Activated CD8-positive, alpha-beta memory T cell treated with anti-CD3 and anti-CD28 coated beads for 24 hours (primary cell): ENCODE measurements at regions not wholly inside any gene's neighbourhood (a gene's known extent, or its start where the extent isn't known, plus 50 kb on each side); places are given as distances from the start of the nearest gene placed in this dataset.

Experiments
- DNase-seq: peaks from one replicate; pipeline ENCODE4 v3.0.0-alpha.2; 2020

GRCh38 chr22:34943830-34944229 lies 122.1 kb upstream of the ISX start:
- no peak for DNase-seq

GRCh38 chr22:34946339-34946985 lies 119.5 kb upstream of the ISX start:
- no peak for DNase-seq

DNA sequence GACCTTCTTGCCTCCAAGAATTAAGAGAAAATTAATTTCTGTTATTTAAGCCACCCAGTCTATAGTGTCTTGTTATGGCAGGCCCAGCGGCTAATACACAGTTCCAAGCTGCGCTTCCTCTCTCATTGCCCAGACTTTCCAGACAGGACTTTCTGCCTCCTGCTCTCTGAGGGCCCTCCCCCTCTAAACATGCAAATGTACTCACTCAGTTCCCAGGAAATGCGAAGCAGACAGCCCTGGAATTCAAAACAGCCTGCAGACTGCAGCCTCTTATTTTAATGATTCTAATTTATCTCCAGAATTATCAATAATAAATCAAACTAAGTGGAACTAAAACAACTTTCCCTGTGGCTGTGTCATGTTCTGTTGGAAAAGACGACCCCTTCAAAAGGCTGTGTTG lies 115.5 kb upstream of the ISX start:
- DNase-seq, result no peak

- no peak for DNase-seq
These were observed 114.7 kb upstream of the ISX start for GRCh38 chr22:34951212-34951611.

DNA sequence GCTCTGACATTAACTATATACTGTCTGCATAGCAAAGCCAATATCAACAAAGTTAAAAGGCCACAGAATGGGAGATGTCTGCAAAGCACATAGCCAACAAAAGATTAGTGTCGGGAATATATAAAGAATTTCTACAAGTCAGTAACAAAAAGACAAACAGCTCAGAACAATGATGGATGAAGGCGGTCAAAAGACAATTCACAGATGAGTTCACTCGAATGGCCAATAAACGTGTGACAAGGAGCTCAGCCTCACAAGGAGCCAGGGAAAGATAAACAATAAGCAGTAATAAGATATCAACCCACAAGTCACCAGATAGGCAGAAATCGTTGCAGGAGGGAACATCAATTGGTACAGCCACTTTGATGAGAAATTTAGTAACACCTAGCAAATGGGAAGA lies 106.0 kb upstream of the ISX start:
- DNase-seq, result no peak

DNA sequence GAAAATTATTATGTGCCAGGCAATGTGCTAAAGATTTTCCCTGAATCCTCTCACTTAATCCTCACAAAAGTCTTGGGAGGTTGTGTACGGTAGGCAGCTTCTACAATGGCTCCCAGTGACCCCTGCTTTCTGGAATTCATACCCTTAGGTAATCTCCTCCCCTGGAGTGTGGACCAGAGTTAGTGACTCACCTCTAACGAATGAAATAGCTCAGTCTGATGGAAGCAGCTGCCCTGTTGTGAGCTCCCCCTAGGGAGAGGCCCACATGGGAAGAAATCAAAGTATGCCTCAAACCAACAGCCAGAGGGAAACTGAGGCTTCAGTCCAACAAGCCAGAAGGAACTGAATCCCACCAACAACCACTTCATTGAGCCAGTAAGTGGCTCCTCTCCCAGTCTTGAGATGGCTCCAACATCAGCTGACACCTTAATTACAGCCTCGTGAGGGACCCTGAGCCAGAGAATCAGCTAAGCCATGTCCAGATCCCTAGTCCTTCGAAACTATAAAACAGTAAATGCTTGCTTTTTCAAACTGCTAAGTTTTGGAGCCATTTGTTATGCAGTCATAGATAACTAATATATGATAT lies 98.9 kb upstream of the ISX start:
- no peak for DNase-seq

- no peak for DNase-seq
These were observed 96.8 kb upstream of the ISX start for GRCh38 chr22:34969001-34969790.

- no peak for DNase-seq
These were observed 94.5 kb upstream of the ISX start for GRCh38 chr22:34971456-34971855.

DNA sequence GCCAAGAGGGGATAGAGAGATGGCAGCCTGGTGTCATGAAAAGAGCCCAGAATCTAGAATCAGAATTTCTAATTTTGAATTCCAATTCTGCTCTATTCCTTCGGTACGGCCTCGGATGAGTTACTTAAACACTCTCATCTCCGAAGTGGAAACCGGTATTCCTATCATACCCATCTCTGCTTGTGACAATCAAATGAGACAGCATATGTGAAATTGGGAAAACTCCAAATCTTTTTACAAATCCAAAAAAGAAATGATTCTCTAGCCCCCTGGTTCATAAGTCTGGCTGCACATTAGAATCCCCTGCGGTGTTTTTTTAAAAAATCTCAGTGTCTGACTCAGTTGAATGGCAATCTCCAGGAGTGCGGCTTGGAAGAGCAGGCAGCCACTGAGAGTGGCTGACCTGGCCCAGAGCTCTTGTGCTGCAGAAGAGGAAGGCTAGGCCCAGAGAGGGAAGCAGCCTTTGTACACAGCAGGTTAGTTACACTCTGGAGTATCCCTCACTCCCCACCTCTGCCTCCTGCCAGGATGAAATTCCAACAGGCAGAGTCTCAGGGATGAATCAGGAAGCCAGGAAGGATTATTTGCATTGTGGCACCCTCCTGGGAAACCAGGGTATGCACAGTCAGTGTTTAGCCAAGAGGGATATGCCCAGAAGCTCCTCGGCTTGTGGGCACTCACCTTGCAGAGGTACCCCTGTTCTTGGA lies 93.6 kb upstream of the ISX start:
- no peak for DNase-seq

- no peak for DNase-seq
These were observed 92.9 kb upstream of the ISX start for GRCh38 chr22:34973016-34973415.

GRCh38 chr22:34973926-34974325 lies 92.0 kb upstream of the ISX start:
- DNase-seq, result no peak

- DNase-seq, result no peak
These were observed 90.2 kb upstream of the ISX start for GRCh38 chr22:34975721-34976120.

DNA sequence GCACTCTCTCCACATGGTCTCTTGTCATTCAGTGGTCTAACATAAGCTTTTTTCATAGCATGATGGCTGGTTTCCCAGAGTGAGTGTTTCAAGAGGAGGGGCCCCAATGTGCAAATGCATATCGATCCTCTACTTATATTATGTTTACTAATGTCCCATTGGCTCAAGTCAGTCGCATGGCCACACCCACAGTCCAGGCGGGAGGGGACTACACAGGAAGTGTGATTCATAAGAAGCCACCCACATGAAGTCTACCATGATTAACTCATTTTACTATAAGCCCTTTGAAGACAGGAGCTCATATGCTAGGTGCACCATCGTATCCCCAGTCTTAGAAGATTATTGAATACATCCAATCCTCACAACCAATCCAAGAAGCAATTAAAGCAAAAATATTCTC lies 89.5 kb upstream of the ISX start:
- no peak for DNase-seq

DNA sequence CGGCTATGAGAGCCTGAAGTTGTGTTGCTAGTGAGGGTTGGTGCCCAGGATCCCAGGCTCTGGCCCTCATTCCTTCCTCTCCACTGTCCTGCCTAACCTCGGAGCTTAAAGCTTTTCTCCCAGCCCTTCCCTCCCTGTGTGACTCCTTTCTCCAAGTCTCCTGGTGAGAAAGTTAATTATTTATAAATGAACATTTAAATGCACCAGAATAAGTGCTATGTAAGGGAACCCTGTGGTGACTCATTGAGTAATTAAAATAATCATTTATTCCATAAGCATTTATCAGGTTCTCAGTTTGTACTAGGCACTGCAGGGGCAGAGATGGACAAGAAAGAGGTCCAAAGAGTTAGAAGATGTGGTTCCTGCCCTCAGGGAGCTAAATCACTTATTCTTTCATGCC lies 89.1 kb upstream of the ISX start:
- no peak for DNase-seq

GRCh38 chr22:34986523-34986922 lies 79.4 kb upstream of the ISX start:
- no peak for DNase-seq

- DNase-seq, result no peak
These were observed 73.3 kb upstream of the ISX start for GRCh38 chr22:34992672-34993071.

DNA sequence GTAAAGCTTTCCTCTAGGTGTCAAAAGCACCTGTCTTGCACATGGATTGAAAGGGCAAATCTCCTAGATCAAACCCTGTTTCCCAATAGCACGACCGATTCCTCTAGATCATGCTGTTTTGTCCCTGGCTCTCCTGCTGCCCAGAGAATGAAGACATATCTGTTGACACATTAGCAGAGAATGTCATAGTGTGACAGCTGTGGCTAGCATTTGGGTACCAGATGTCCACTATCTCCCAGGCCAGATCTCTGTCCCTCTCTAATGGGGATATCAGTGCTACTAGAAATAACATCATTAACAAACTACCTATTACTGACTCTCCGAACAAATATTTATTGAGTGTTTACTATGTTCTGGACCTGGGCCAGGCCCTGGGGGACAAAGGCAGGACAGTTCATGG lies 72.4 kb upstream of the ISX start:
- DNase-seq, result no peak

DNA sequence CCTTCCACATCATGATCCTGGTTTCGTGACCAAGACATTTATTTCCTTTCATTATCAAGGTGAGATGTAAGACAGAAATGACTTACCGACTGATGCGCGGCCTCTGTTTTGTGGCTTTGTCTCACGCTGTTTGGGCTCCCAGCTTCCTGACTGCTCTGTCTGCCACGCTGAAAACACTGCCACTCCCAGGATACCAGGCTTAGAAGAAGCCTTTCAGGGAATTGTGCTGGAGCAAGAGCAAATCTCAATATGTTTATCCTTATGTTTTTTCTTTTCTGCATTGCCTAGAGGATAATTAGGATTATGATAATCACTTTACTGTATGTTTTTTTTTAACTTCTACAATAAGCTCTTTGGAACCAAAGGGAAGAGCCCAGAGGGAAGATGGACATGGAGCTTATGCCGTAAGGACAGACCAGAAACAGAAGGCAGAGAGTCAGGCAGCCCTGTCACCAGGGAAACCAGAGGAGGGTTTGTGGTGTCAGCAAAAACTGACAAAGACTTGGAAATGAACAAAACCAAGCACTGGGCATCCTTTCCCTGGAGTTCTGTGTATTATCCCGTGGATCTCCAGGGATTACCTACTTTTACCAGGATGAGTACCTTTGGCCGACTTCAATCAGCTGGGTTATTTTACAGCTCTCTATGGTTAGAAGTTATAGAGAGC lies 68.2 kb upstream of the ISX start:
- no peak for DNase-seq

GRCh38 chr22:34998921-34999320 lies 67.0 kb upstream of the ISX start:
- DNase-seq, result no peak

GRCh38 chr22:35008213-35008612 lies 57.7 kb upstream of the ISX start:
- no peak for DNase-seq

DNA sequence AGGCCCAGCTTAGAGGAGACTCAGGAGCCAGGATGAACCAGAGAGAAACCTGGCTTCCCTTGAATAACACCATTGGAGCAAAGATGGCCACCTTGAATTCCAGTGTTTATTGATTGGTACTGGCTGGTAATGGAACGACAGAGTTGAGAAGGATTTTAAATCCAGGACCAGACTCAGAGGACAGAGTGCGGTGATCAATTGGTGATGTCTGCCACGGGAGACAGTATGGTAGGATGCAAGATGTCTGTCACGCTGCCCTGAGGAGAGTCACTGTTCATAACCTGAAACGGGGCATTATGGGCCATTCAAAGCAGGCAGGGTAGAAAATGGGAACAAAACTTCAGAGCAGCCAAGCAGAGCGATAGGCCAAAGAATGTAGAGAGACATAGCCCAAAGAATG lies 55.4 kb upstream of the ISX start:
- DNase-seq, result no peak

DNA sequence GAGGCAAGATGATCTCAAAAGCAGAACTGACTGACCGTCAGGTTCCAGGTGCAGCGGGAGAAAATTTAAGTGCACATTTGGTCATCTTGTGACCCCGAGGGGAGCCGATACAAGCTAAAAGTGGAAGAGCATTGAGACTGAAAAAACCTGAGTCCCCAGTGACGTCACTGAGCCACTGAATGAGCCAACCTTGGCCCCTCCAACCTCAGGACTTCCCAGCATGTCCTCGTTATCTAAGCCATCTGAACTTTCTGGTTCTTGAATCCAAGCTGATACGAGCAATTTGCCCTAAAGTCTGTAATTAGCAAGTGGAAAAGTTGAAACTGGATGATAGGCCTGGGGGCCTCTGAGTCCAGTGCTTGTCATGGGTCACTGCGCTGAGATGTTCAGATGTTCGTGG lies 51.1 kb upstream of the ISX start:
- DNase-seq, result no peak
